ENCODE measurements at regions not wholly inside any gene's neighbourhood (a gene's known extent, or its start where the extent isn't known, plus 50 kb on each side); places are given as distances from the start of the nearest gene placed in this dataset.

DNA sequence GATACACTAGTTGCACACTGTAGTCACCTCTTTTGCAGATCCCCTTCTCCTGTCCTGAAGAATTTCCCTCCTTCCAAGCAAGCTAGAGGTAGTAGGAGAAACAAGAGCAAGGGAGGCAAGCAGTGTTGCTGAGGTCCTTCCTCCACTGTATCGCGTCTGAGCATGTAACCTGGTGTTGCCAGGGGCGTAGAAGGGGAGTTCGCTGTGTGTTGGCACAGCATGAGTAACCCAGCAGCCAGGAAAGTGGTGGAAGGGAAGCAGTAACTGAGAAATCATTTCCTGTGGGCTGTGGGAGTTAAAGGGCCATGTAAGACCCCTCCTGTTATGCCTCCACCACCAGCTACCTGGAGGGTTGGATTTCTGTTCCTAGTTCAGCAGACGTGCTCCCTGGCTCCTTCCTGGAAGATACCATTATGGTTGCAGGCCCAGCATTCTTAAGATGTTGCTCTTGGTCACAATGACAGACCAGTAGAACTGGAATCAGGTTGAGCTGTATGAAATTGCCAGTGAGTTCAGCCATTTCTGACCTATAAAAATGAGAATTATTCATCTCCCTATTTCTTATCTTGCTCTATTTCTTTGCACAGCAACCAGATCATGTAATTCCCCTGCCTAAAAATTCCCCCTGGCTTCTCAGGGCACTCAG is 215.3 kb upstream of the TOPAZ1 start:
- peaks cover 2% of the 10 kb centered on the region for H3K4me1 ChIP-seq (ENCODE audit: control insufficient read depth, insufficient read depth, low read length)
- H3K27ac ChIP-seq (ENCODE audit: insufficient read depth, low read depth, low read length, poor library complexity, severe bottlenecking) = no peak overlapping the region
- WGBS, 2 experiments = 92 to 96% methylated on average over 5 of the region's 5 CpGs
- peaks cover 10% of the 10 kb centered on the region for H3K27me3 ChIP-seq (ENCODE audit: control insufficient read depth, insufficient read depth, low read length, poor library complexity, severe bottlenecking)
- H3K9me3 ChIP-seq (ENCODE audit: control insufficient read depth, low read length) = no peaks in the 10 kb centered on the region
- H3K4me3 ChIP-seq (ENCODE audit: insufficient read depth, low read depth, low read length) = no peak overlapping the region
- H3K36me3 ChIP-seq (ENCODE audit: control insufficient read depth, insufficient read depth, low read length) = no peaks in the 10 kb centered on the region

DNA sequence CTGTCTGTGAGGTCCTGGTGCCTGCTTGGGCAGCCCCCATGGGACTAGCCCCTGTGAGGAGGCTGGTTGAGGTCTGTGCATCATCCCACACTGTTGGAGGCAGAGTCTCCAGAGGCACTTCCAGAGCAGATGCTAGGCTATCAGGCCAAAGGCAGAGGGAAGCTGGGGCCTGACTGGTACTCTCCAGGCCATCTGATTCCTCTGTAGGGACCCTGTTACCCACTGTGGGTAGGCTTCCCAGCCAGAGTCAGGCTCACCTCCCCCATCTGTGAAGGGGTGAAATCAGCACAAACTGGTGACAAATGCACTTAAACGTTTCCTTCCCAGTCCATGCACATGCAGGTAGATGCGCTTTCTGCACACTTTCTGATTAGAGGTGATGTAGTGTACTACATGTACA is 212.6 kb upstream of the TOPAZ1 start:
- H3K4me1 ChIP-seq (ENCODE audit: control insufficient read depth, insufficient read depth, low read length) = peaks cover 12% of the 10 kb centered on the region
- no peaks in the 10 kb centered on the region for H3K9me3 ChIP-seq (ENCODE audit: control insufficient read depth, low read length)
- H3K27ac ChIP-seq (ENCODE audit: insufficient read depth, low read depth, low read length, poor library complexity, severe bottlenecking) = no peak overlapping the region
- H3K36me3 ChIP-seq (ENCODE audit: control insufficient read depth, insufficient read depth, low read length) = no peaks in the 10 kb centered on the region
- no peaks in the 10 kb centered on the region for H3K27me3 ChIP-seq (ENCODE audit: control insufficient read depth, insufficient read depth, low read length, poor library complexity, severe bottlenecking)
- WGBS, 2 experiments = 94% methylated on average over 1 of the region's 2 CpGs; no CpG with 5 or more reads in 1 of the 2 experiments
- H3K4me3 ChIP-seq (ENCODE audit: insufficient read depth, low read depth, low read length) = no peak overlapping the region

DNA sequence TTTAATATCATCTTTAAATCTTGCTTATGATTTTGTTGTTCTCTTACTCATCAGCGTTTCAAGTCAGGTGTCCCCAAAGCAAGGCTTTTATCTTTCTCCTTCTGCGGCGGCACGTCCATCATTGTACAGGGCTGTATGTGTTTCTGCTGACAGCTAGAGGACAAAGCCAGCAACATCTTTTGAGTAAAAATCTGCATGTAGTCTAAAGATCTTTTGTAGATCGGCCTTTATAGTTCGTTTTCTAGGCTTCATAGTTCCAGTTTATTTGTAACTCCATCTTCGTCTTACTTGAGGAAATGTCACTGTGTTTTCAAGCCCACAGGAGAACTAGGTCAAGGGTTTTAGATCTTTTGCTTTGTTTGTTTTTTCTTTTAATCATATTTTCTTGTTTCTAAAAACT is 211.4 kb upstream of the TOPAZ1 start:
- no peaks in the 10 kb centered on the region for H3K36me3 ChIP-seq (ENCODE audit: control insufficient read depth, insufficient read depth, low read length)
- H3K4me1 ChIP-seq (ENCODE audit: control insufficient read depth, insufficient read depth, low read length) = peaks cover 12% of the 10 kb centered on the region
- WGBS, 2 experiments = 88 to 94% methylated on average over 7 of the region's 7 CpGs
- no peaks in the 10 kb centered on the region for H3K9me3 ChIP-seq (ENCODE audit: control insufficient read depth, low read length)
- no peak overlapping the region for H3K4me3 ChIP-seq (ENCODE audit: insufficient read depth, low read depth, low read length)
- H3K27me3 ChIP-seq (ENCODE audit: control insufficient read depth, insufficient read depth, low read length, poor library complexity, severe bottlenecking) = no peaks in the 10 kb centered on the region
- no peak overlapping the region for H3K27ac ChIP-seq (ENCODE audit: insufficient read depth, low read depth, low read length, poor library complexity, severe bottlenecking)

DNA sequence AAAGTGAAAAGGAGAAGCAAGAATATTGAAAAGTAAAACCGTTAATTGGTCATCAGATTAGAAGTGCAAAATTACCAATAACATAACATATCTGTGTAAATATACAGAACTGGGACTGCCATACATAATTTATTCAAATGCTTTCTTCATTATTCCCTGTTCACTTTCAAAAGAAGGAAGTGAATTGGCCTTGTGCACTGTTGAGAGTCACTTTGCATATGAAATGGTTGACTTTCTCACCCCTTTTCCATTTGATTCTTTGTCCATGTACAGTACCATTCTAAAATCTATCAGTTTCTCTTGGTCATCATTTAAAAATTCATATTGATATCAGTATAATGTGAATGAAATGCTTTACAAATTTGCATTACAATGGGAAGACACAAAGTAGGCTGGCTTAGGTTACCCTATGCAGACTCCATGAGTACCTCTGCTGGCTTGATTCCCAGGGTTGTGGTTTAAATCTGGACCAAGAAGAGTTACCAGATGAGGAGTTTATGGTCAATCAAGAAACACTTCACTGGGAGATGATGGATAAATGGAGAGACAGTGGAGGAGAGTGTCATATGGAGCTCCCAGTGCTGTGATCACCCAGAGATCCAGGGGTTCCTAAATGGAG is 210.9 kb upstream of the TOPAZ1 start:
- no CpG with 5 or more reads among the region's 1 CpG for WGBS, 2 experiments
- Histone ChIP-seq H3K4me1 (ENCODE audit: control insufficient read depth, insufficient read depth, low read length) (peaks cover 12% of the 10 kb centered on the region), H3K36me3 (ENCODE audit: control insufficient read depth, insufficient read depth, low read length) (no peaks in the 10 kb centered on the region), H3K4me3 (ENCODE audit: insufficient read depth, low read depth, low read length) (no peak overlapping the region), H3K27me3 (ENCODE audit: control insufficient read depth, insufficient read depth, low read length, poor library complexity, severe bottlenecking) (no peaks in the 10 kb centered on the region), H3K9me3 (ENCODE audit: control insufficient read depth, low read length) (no peaks in the 10 kb centered on the region), H3K27ac (ENCODE audit: insufficient read depth, low read depth, low read length, poor library complexity, severe bottlenecking) (no peak overlapping the region)

DNA sequence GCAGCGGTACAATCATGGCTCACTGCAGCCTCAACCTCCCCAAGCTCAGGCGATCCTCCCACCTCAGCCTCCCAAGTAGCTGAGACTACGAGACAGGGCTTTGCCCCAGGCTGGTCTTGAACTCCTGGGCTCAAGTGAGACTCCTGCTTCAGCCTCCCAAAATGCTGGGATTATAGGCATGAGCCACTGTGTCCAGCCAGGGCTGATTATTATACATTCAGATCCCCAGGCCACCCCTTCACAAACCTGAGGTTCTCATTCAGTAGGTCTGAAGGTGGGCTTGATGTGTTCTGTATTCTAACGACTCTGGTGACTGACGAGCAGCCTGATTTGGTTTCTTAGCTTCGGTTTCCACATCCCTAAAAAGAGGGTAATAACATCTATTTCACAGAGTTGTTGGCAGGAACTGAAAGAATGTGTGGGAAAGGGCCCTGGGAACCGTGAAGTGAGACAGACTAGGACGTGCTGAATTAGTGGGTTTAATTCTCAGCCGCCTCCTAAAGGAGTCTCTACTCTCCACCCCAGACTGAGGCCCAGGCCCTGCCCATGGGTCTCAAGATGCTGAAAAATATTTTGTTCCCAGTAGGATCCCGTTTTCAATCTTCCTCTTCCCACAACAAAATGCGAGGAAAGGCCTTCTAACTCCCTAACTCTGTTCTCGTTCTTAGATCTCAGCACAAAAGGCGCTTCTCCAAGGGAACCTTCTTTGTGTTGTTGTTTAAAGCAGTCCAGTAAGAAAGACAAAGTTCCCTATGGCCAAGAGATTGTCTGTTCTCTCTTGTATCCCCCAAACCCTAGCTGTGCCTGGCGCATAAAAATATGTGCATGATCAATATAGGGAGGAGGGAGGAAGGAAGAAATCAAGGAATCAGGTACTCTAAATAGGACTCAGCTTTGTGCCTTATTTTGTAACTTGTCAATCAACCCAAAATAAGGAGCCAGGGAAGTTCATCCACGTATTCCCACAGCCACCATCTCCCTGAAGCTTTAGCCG is 210.0 kb upstream of the TOPAZ1 start:
- Histone ChIP-seq H3K27me3 (ENCODE audit: control insufficient read depth, insufficient read depth, low read length, poor library complexity, severe bottlenecking) (no peaks in the 10 kb centered on the region), H3K4me1 (ENCODE audit: control insufficient read depth, insufficient read depth, low read length) (peaks cover 12% of the 10 kb centered on the region), H3K36me3 (ENCODE audit: control insufficient read depth, insufficient read depth, low read length) (no peaks in the 10 kb centered on the region), H3K9me3 (ENCODE audit: control insufficient read depth, low read length) (no peaks in the 10 kb centered on the region), H3K4me3 (ENCODE audit: insufficient read depth, low read depth, low read length) (no peak overlapping the region), H3K27ac (ENCODE audit: insufficient read depth, low read depth, low read length, poor library complexity, severe bottlenecking) (no peak overlapping the region)
- WGBS, 2 experiments = 83 to 84% methylated on average over 16 of the region's 16 CpGs

DNA sequence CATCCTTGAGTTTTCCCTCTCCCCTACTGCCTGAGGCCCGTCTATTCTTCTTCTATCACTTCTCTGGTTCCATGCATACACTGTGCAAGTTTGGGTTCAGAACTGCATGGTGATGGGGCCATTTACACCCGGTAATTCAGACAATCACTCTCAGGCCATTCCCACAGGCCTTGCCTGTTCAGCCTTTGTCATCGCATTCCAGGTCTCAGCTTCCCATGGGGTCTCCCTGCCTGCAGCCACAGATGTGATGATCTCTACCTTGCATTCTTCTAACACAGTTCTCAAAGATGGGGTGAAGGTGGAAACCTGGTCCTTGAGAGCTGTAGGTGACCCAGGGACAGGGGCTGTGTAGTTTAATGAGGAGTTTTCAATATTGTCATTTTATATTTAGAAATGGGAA is 209.2 kb upstream of the TOPAZ1 start:
- Histone ChIP-seq H3K9me3 (ENCODE audit: control insufficient read depth, low read length) (no peaks in the 10 kb centered on the region), H3K27ac (ENCODE audit: insufficient read depth, low read depth, low read length, poor library complexity, severe bottlenecking) (no peak overlapping the region), H3K27me3 (ENCODE audit: control insufficient read depth, insufficient read depth, low read length, poor library complexity, severe bottlenecking) (no peaks in the 10 kb centered on the region), H3K36me3 (ENCODE audit: control insufficient read depth, insufficient read depth, low read length) (no peaks in the 10 kb centered on the region), H3K4me3 (ENCODE audit: insufficient read depth, low read depth, low read length) (no peak overlapping the region), H3K4me1 (ENCODE audit: control insufficient read depth, insufficient read depth, low read length) (peaks cover 12% of the 10 kb centered on the region)
- WGBS, 2 experiments = 68 to 72% methylated on average over 3 of the region's 3 CpGs

DNA sequence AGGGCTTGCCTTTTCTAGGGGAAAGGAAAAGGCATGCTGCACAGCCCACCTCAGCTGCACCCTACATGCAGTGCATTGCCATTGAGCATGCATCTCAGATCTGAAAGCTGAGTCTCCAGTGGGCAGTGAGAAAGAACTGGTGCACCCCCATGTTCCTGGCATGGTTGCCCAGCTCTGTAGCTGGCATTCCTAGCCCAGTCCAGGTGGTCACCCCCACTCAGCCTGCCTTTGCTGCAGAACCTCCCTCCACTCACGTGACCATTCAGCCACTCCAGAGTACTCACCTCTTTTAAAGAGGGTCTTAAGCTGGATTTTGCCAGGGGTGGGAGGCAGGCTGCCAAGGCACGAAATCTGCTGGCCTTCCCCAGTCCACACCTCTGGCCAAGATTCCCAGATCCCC is 208.6 kb upstream of the TOPAZ1 start:
- no peaks in the 10 kb centered on the region for H3K9me3 ChIP-seq (ENCODE audit: control insufficient read depth, low read length)
- peaks cover 12% of the 10 kb centered on the region for H3K4me1 ChIP-seq (ENCODE audit: control insufficient read depth, insufficient read depth, low read length)
- H3K27me3 ChIP-seq (ENCODE audit: control insufficient read depth, insufficient read depth, low read length, poor library complexity, severe bottlenecking) = no peaks in the 10 kb centered on the region
- H3K4me3 ChIP-seq (ENCODE audit: insufficient read depth, low read depth, low read length) = no peak overlapping the region
- H3K36me3 ChIP-seq (ENCODE audit: control insufficient read depth, insufficient read depth, low read length) = no peaks in the 10 kb centered on the region
- 89 to 95% methylated on average over 2 of the region's 2 CpGs for WGBS, 2 experiments
- H3K27ac ChIP-seq (ENCODE audit: insufficient read depth, low read depth, low read length, poor library complexity, severe bottlenecking) = no peak overlapping the region

DNA sequence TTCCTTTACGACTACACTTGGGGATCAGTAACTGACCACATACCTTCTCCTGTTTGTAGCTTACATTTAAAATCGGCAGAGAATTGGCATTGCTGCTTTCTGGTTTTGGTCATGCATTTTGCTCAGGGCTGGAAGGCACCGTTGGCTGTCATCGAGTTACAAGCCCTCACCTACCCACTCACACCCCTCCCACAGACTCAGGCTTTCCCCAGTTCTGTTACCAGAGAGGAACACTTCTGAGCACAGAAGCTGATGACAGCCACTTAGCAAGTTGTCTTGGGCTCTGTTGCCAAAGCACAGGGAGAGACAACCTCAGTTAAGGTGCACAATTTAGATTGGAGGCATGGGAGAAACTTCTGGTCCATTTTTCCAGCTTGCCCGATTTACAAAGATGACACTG is 204.8 kb upstream of the TOPAZ1 start:
- no peaks in the 10 kb centered on the region for H3K36me3 ChIP-seq (ENCODE audit: control insufficient read depth, insufficient read depth, low read length)
- H3K9me3 ChIP-seq (ENCODE audit: control insufficient read depth, low read length) = no peaks in the 10 kb centered on the region
- H3K4me3 ChIP-seq (ENCODE audit: insufficient read depth, low read depth, low read length) = no peak overlapping the region
- WGBS, 2 experiments = 93 to 95% methylated on average over 5 of the region's 5 CpGs
- H3K27ac ChIP-seq (ENCODE audit: insufficient read depth, low read depth, low read length, poor library complexity, severe bottlenecking) = no peak overlapping the region
- no peaks in the 10 kb centered on the region for H3K27me3 ChIP-seq (ENCODE audit: control insufficient read depth, insufficient read depth, low read length, poor library complexity, severe bottlenecking)
- peaks cover 9% of the 10 kb centered on the region for H3K4me1 ChIP-seq (ENCODE audit: control insufficient read depth, insufficient read depth, low read length)

DNA sequence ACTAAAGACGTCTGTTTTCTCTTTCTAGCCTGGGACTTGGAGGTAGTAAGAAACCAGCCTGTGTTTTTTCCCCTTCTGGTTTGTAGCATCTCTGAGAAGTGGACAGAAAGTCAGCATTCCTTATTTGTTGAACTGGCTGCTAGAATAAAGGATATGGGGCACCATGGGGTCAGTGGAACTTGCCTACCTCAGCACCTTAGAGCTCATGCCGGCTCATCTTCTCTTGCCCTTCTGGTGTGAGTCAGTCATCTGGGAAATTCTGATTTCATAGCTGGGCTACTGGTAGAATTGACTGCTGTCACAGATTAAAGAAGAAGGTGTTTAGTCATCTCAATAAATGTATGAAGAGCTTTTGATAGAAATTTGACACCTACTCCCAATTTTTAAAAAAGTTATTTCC is 202.7 kb upstream of the TOPAZ1 start:
- no peaks in the 10 kb centered on the region for H3K36me3 ChIP-seq (ENCODE audit: control insufficient read depth, insufficient read depth, low read length)
- H3K4me1 ChIP-seq (ENCODE audit: control insufficient read depth, insufficient read depth, low read length) = no peaks in the 10 kb centered on the region
- no peak overlapping the region for H3K4me3 ChIP-seq (ENCODE audit: insufficient read depth, low read depth, low read length)
- H3K27me3 ChIP-seq (ENCODE audit: control insufficient read depth, insufficient read depth, low read length, poor library complexity, severe bottlenecking) = no peaks in the 10 kb centered on the region
- H3K9me3 ChIP-seq (ENCODE audit: control insufficient read depth, low read length) = no peaks in the 10 kb centered on the region
- WGBS, 2 experiments = 82 to 92% methylated on average over 2 of the region's 2 CpGs
- no peak overlapping the region for H3K27ac ChIP-seq (ENCODE audit: insufficient read depth, low read depth, low read length, poor library complexity, severe bottlenecking)

DNA sequence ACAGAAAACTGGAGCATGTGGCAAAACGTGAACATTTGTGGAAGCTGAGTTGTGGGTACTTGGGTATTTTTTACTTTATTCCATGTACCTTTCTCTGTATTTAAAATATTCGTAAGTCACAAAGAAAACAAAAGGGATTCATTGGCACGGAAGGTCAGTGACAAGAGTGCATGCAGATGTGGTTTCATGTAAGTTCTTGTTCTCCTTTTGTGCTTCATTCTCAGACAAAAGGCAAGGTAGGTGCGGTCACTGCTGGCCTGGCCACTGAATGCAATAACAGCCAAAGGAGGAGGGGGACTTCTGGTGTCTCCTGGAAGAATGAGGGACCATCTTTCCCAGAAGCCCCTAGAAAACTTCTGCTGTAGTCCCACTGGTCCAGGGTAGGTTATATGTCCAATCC is 200.0 kb upstream of the TOPAZ1 start:
- WGBS, 2 experiments = 69 to 72% methylated on average over 4 of the region's 4 CpGs
- Histone ChIP-seq H3K9me3 (ENCODE audit: control insufficient read depth, low read length) (no peaks in the 10 kb centered on the region), H3K27me3 (ENCODE audit: control insufficient read depth, insufficient read depth, low read length, poor library complexity, severe bottlenecking) (no peaks in the 10 kb centered on the region), H3K36me3 (ENCODE audit: control insufficient read depth, insufficient read depth, low read length) (no peaks in the 10 kb centered on the region), H3K4me1 (ENCODE audit: control insufficient read depth, insufficient read depth, low read length) (no peaks in the 10 kb centered on the region), H3K4me3 (ENCODE audit: insufficient read depth, low read depth, low read length) (no peak overlapping the region), H3K27ac (ENCODE audit: insufficient read depth, low read depth, low read length, poor library complexity, severe bottlenecking) (no peak overlapping the region)
